Muscle of arm (tissue), 1 donor: ENCODE measurements at regions not wholly inside any gene's neighbourhood (a gene's known extent, or its start where the extent isn't known, plus 50 kb on each side); places are given as distances from the start of the nearest gene placed in this dataset.
"Not testable (repeated sequence)": the region's sequence is repeated elsewhere in the genome, so short reads cannot be mapped to it uniquely, and the experiment has no call there.

ENCODE experiments used
- DNase-seq: peaks from one replicate; pipeline ENCODE4 v3.0.0-alpha.2; 2013

GRCh38 chr4:72677265-72677664 lies 108.2 kb upstream of the ADAMTS3 start:
- DNase-seq = no peak

- DNase-seq = no peak
Measured at GRCh38 chr4:72671980-72672379, 103.0 kb upstream of the ADAMTS3 start.

- DNase-seq = no peak
Measured at GRCh38 chr4:72670521-72670920, 101.5 kb upstream of the ADAMTS3 start.

- no peak for DNase-seq
Measured at GRCh38 chr4:72666910-72667309, 97.9 kb upstream of the ADAMTS3 start.

- DNase-seq = no peak
Measured at GRCh38 chr4:72665171-72665968, 96.3 kb upstream of the ADAMTS3 start.

- DNase-seq = no peak
Measured at GRCh38 chr4:72663828-72664227, 94.8 kb upstream of the ADAMTS3 start.

GRCh38 chr4:72661830-72662229 lies 92.8 kb upstream of the ADAMTS3 start:
- no peak for DNase-seq

- DNase-seq = no peak
Measured at GRCh38 chr4:72641611-72642010, 72.6 kb upstream of the ADAMTS3 start.

- DNase-seq = not testable (repeated sequence)
Measured at GRCh38 chr4:72636866-72637265, 67.8 kb upstream of the ADAMTS3 start.

- DNase-seq = not testable (repeated sequence)
Measured at GRCh38 chr4:72635931-72636330, 66.9 kb upstream of the ADAMTS3 start.

GRCh38 chr4:72632253-72632652 lies 63.2 kb upstream of the ADAMTS3 start:
- DNase-seq = not testable (repeated sequence)

- DNase-seq = no peak
Measured at GRCh38 chr4:72631296-72631695, 62.3 kb upstream of the ADAMTS3 start.

- DNase-seq = no peak
Measured at GRCh38 chr4:72629540-72629939, 60.5 kb upstream of the ADAMTS3 start.

- DNase-seq = no peak
Measured at GRCh38 chr4:72627723-72628122, 58.7 kb upstream of the ADAMTS3 start.
